ENCODE measurements at regions not wholly inside any gene's neighbourhood (a gene's known extent, or its start where the extent isn't known, plus 50 kb on each side); places are given as distances from the start of the nearest gene placed in this dataset.

GRCh38 chr2:164302786-164303185 is 318.5 kb downstream of the GRB14 start:
- DNase-seq (ENCODE audit: low read depth): no peak

- DNase-seq (ENCODE audit: low read depth): no peak
Observed at GRCh38 chr2:164288235-164288634, 333.0 kb downstream of the GRB14 start.

- DNase-seq (ENCODE audit: low read depth): no peak
Observed at GRCh38 chr2:164287056-164287455, 334.2 kb downstream of the GRB14 start.

GRCh38 chr2:164285576-164285975 is 335.7 kb downstream of the GRB14 start:
- no peak for DNase-seq (ENCODE audit: low read depth)

- DNase-seq (ENCODE audit: low read depth): no peak
Observed at GRCh38 chr2:164281896-164282295, 339.4 kb downstream of the GRB14 start.

- no peak for DNase-seq (ENCODE audit: low read depth)
Observed at GRCh38 chr2:164275659-164276058, 345.6 kb downstream of the GRB14 start.

- no peak for DNase-seq (ENCODE audit: low read depth)
Observed at GRCh38 chr2:164260506-164260905, 360.8 kb downstream of the GRB14 start.

- DNase-seq (ENCODE audit: low read depth): no peak
Observed at GRCh38 chr2:164257742-164258141, 363.5 kb downstream of the GRB14 start.

- DNase-seq (ENCODE audit: low read depth): no peak
Observed at GRCh38 chr2:164252568-164253287, 368.6 kb downstream of the GRB14 start.

GRCh38 chr2:164243315-164243714 is 378.0 kb downstream of the GRB14 start:
- DNase-seq (ENCODE audit: low read depth): no peak

- no peak for DNase-seq (ENCODE audit: low read depth)
Observed at GRCh38 chr2:164242409-164242808, 378.9 kb downstream of the GRB14 start.

GRCh38 chr2:164234074-164234473 is 387.2 kb downstream of the GRB14 start:
- DNase-seq (ENCODE audit: low read depth): no peak

- DNase-seq (ENCODE audit: low read depth): no peak
Observed at GRCh38 chr2:164224007-164224406, 397.3 kb downstream of the GRB14 start.

GRCh38 chr2:164221473-164221872 is 399.8 kb downstream of the GRB14 start:
- no peak for DNase-seq (ENCODE audit: low read depth)

GRCh38 chr2:164220265-164220664 is 401.0 kb downstream of the GRB14 start:
- DNase-seq (ENCODE audit: low read depth): peak; percentile 16

- DNase-seq (ENCODE audit: low read depth): no peak
Observed at GRCh38 chr2:164213916-164214315, 407.4 kb downstream of the GRB14 start.

GRCh38 chr2:164205347-164205746 is 415.9 kb downstream of the GRB14 start:
- DNase-seq (ENCODE audit: low read depth): peak; percentile 72

GRCh38 chr2:164203131-164203530 is 418.2 kb downstream of the GRB14 start:
- DNase-seq (ENCODE audit: low read depth): no peak

- DNase-seq (ENCODE audit: low read depth): no peak
Observed at GRCh38 chr2:164198256-164198655, 423.0 kb downstream of the GRB14 start.

GRCh38 chr2:164190700-164191099 is 430.6 kb downstream of the GRB14 start:
- DNase-seq (ENCODE audit: low read depth): no peak

- DNase-seq (ENCODE audit: low read depth): no peak
Observed at GRCh38 chr2:164189851-164190250, 431.4 kb downstream of the GRB14 start.

- no peak for DNase-seq (ENCODE audit: low read depth)
Observed at GRCh38 chr2:164187121-164187520, 434.2 kb downstream of the GRB14 start.

- no peak for DNase-seq (ENCODE audit: low read depth)
Observed at GRCh38 chr2:164186591-164186990, 434.7 kb downstream of the GRB14 start.

GRCh38 chr2:164182116-164182627 is 439.1 kb downstream of the GRB14 start:
- DNase-seq (ENCODE audit: low read depth): no peak

Data from RPMI7951 (cell line).